SK-N-SH (cell line): ENCODE measurements at regions not wholly inside any gene's neighbourhood (a gene's known extent, or its start where the extent isn't known, plus 50 kb on each side); places are given as distances from the start of the nearest gene placed in this dataset.

Source experiments
- CTCF ChIA-PET: fragments of 300-600, 350-600 bp; formaldehyde crosslinking; extraction: SDS; loops from one replicate; lab custom pipeline; 2021; lab: Yijun Ruan, JAX
- POLR2A ChIA-PET: fragments of 350-600 bp; sonication (Branson Sonifier 250); formaldehyde crosslinking; extraction: SDS; loops from one replicate; lab custom pipeline; 2020; ENCODE audit warnings: antibody characterized with exemption, inconsistent platforms; lab: Yijun Ruan, JAX
- DNase-seq: peaks from one replicate; pipeline ENCODE4 v3.0.0; 2012
- H2AFZ ChIP-seq: fragments of 200-600 bp; sonication (generic); 2 replicates; pipeline ENCODE4 v1.8.1; 2016; ENCODE audit warnings: antibody characterized with exemption, mild to moderate bottlenecking, low read depth
- H3F3A ChIP-seq: fragments of 200-600 bp; sonication (generic); replicated peaks from 2 replicates; pipeline ENCODE3; 2016; ENCODE audit warnings: antibody characterized with exemption, mild to moderate bottlenecking; ENCODE audit not compliant: insufficient read depth
- H3K27ac ChIP-seq, 2 experiments: fragments of 200-500 bp in 1 of 2; fragments of 200-600 bp in 1 of 2; sonication (Bioruptor generic) in 1 of 2; sonication (generic), shearing (Covaris generic) in 1 of 2; 2 replicates each; pipeline versions ENCODE4 v1.5.1 to v1.6.1; 2014 to 2016; ENCODE audit warnings: low read depth in 2 of 2, inconsistent platforms in 1 of 2, low read length in 1 of 2, mild to moderate bottlenecking in 1 of 2, mixed read lengths in 1 of 2
- H3K27me3 ChIP-seq: fragments of 200-600 bp; sonication (generic), shearing (Covaris generic); 2 replicates; pipeline ENCODE4 v1.6.1; 2016; ENCODE audit warnings: mixed run types; ENCODE audit not compliant: insufficient read depth
- H3K36me3 ChIP-seq, 2 experiments: fragments of 200-500 bp in 1 of 2; fragments of 200-600 bp in 1 of 2; sonication (Bioruptor generic) in 1 of 2; sonication (generic) in 1 of 2; replicated peaks in 1 of 2; 2 replicates each; pipeline versions ENCODE3 to v1.5.1; 2014 to 2016; ENCODE audit warnings: low read length in 1 of 2, mild to moderate bottlenecking in 1 of 2; ENCODE audit not compliant: insufficient read depth in 2 of 2, control insufficient read depth in 1 of 2
- H3K4me1 ChIP-seq, 2 experiments: fragments of 200-500 bp in 1 of 2; fragments of 200-600 bp in 1 of 2; sonication (Bioruptor generic) in 1 of 2; sonication (generic), shearing (Covaris generic) in 1 of 2; 2 replicates each; pipeline versions ENCODE4 v1.5.1 to v1.6.1; 2014 to 2016; ENCODE audit warnings: low read depth in 1 of 2, low read length in 1 of 2, mixed run types in 1 of 2; ENCODE audit not compliant: insufficient read depth in 2 of 2, control insufficient read depth in 1 of 2
- H3K4me2 ChIP-seq: fragments of 200-600 bp; sonication (generic), shearing (Covaris generic); 2 replicates; pipeline ENCODE4 v1.6.1; 2017; ENCODE audit warnings: mixed run types
- H3K4me3 ChIP-seq, 2 experiments: fragments of 200-500 bp in 1 of 2; fragments of 200-600 bp in 1 of 2; sonication (Bioruptor generic) in 1 of 2; sonication (generic), shearing (Covaris generic) in 1 of 2; 2 replicates each; pipeline versions ENCODE4 v1.5.1 to v1.8.1; 2014 to 2016; ENCODE audit warnings: low read depth in 2 of 2, inconsistent platforms in 1 of 2, low read length in 1 of 2, mild to moderate bottlenecking in 1 of 2, mixed read lengths in 1 of 2, moderate library complexity in 1 of 2
- H3K79me2 ChIP-seq: fragments of 200-600 bp; sonication (generic); 2 replicates; pipeline ENCODE4 v1.8.1; 2017; ENCODE audit warnings: mild to moderate bottlenecking; ENCODE audit not compliant: insufficient read depth
- H3K9ac ChIP-seq: fragments of 200-600 bp; sonication (generic); 2 replicates; pipeline ENCODE4 v1.6.1; 2017; ENCODE audit warnings: mixed run types
- H3K9me2 ChIP-seq: fragments of 200-600 bp; sonication (generic); 2 replicates; pipeline ENCODE4 v1.6.1; 2017; ENCODE audit warnings: mixed run types
- H3K9me3 ChIP-seq: fragments of 200-600 bp; sonication (generic); 2 replicates; pipeline ENCODE4 v1.6.1; 2017; ENCODE audit warnings: mixed run types, mild to moderate bottlenecking, moderate library complexity
- H4K20me1 ChIP-seq: fragments of 200-600 bp; sonication (generic); 2 replicates; pipeline ENCODE4 v1.6.1; 2017; ENCODE audit warnings: mild to moderate bottlenecking, mixed run types; ENCODE audit not compliant: insufficient read depth
- CHD2 ChIP-seq: fragments of 150-350 bp; IDR thresholded peaks from 2 replicates; pipeline ENCODE4 v1.6.1; 2018; ENCODE audit warnings: low read length; ENCODE audit not compliant: partially characterized antibody
- ELF1 ChIP-seq: IDR thresholded peaks from 2 replicates; pipeline ENCODE4 v1.4.0; 2012
- EP300 ChIP-seq, 2 experiments: IDR thresholded peaks; 2 replicates each; pipeline versions ENCODE4 v1.4.0 to v1.6.1; 2012; ENCODE audit warnings: borderline replicate concordance in 1 of 2, low read depth in 1 of 2, low read length in 1 of 2
- EZH2phosphoT487 ChIP-seq: fragments of 200-600 bp; sonication (generic); IDR thresholded peaks from 2 replicates; pipeline ENCODE4 v1.6.1; 2017; ENCODE audit warnings: low read depth, mixed run types, mild to moderate bottlenecking, antibody characterized with exemption, moderate library complexity, borderline replicate concordance
- FOXJ3 ChIP-seq: sonication (generic); formaldehyde crosslinking; IDR thresholded peaks from 2 replicates; pipeline ENCODE4 v1.5.1; 2020; ENCODE audit warnings: mild to moderate bottlenecking, missing genetic modification reagents
- FOXM1 ChIP-seq: IDR thresholded peaks from 2 replicates; pipeline ENCODE4 v1.4.0; 2012; ENCODE audit warnings: low read depth, mild to moderate bottlenecking
- GABPA ChIP-seq: IDR thresholded peaks from 2 replicates; pipeline ENCODE4 v1.4.0; 2012; ENCODE audit warnings: low read depth, mild to moderate bottlenecking
- GATA2 ChIP-seq: sonication (generic); formaldehyde crosslinking; IDR thresholded peaks from 2 replicates; pipeline ENCODE4 v1.5.0; 2020; ENCODE audit warnings: mild to moderate bottlenecking, missing genetic modification reagents
- JUND ChIP-seq: IDR thresholded peaks from 2 replicates; pipeline ENCODE4 v1.4.0; 2012
- MEF2A ChIP-seq: IDR thresholded peaks from 2 replicates; pipeline ENCODE4 v1.4.0; 2012; ENCODE audit warnings: low read depth, borderline replicate concordance
- MXI1 ChIP-seq: IDR thresholded peaks from 2 replicates; pipeline ENCODE4 v1.6.1; 2012; ENCODE audit warnings: mild to moderate bottlenecking, low read depth, low read length, improper control_type of control experiment
- NFIC ChIP-seq: IDR thresholded peaks from 2 replicates; pipeline ENCODE4 v1.4.0; 2012; ENCODE audit warnings: borderline replicate concordance
- RAD21 ChIP-seq: IDR thresholded peaks from 2 replicates; pipeline ENCODE4 v1.6.1; 2012; ENCODE audit warnings: mild to moderate bottlenecking, low read length
- RCOR1 ChIP-seq: fragments of 150-350 bp; IDR thresholded peaks from 2 replicates; pipeline ENCODE4 v1.6.1; 2017; ENCODE audit warnings: antibody characterized with exemption, low read length
- RFX5 ChIP-seq: IDR thresholded peaks from 2 replicates; pipeline ENCODE4 v1.6.1; 2012; ENCODE audit warnings: mild to moderate bottlenecking, improper control_type of control experiment, low read length
- SIN3A ChIP-seq: IDR thresholded peaks from 2 replicates; pipeline ENCODE4 v1.6.1; 2012; ENCODE audit warnings: low read depth, mild to moderate bottlenecking, low read length, moderate library complexity, borderline replicate concordance
- SMC3 ChIP-seq: IDR thresholded peaks from 2 replicates; pipeline ENCODE4 v1.6.1; 2012; ENCODE audit warnings: low read depth, low read length, improper control_type of control experiment
- TAF1 ChIP-seq: IDR thresholded peaks from 2 replicates; pipeline ENCODE4 v1.6.1; 2012; ENCODE audit warnings: low read depth, mild to moderate bottlenecking, low read length, moderate library complexity, borderline replicate concordance
- TCF12 ChIP-seq: IDR thresholded peaks from 2 replicates; pipeline ENCODE4 v1.4.0; 2012
- TEAD4 ChIP-seq: IDR thresholded peaks from 2 replicates; pipeline ENCODE4 v1.4.0; 2012; ENCODE audit warnings: mild to moderate bottlenecking, borderline replicate concordance; ENCODE audit not compliant: insufficient read depth
- YY1 ChIP-seq: IDR thresholded peaks from 2 replicates; pipeline ENCODE4 v1.4.0; 2012; ENCODE audit warnings: low read depth, mild to moderate bottlenecking
- WGBS: methylation state at CpG from one replicate; pipeline ENCODE4 v1.1.6; 2017; ENCODE audit warnings: low lambda C conversion rate; 5-methylcytosine and 5-hydroxymethylcytosine counted together
- TF ChIP-seq, protein P1 (sequence below): IDR thresholded peaks from 2 replicates; pipeline ENCODE4; 2012
- TF ChIP-seq, protein P2 (sequence below): fragments of 150-350 bp; IDR thresholded peaks from 2 replicates; pipeline ENCODE4 v1.6.1; 2016; ENCODE audit warnings: mild to moderate bottlenecking, low read depth, low read length
- TF ChIP-seq, protein P3 (sequence below): IDR thresholded peaks from 2 replicates; pipeline ENCODE4 v1.4.0; 2012; ENCODE audit warnings: low read depth, borderline replicate concordance
- TF ChIP-seq, protein P4 (sequence below): fragments of 150-350 bp; IDR thresholded peaks from 2 replicates; pipeline ENCODE4 v1.6.1; 2017; ENCODE audit warnings: antibody characterized with exemption, low read length, low read depth, borderline replicate concordance

DNA sequence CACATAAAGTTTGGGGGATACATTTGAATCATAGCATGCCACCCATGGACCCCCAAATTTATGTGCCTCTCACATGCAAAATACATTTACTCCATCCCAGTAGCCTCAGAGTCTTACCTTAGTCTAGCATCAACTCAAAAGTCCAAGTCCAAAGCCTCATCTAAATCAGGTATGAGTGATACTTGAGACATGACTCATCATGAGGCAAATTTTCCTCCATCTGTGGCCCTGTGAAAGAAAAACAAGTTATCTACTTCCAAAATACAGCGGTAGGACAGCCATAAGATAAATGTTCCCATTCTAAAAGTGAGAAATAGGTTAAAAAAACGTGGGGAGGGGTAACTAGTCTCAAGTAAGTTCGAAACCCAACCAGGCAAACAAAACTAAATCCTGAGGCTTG is 444.2 kb downstream of the SNAPC1 start (continued):
- TF ChIP-seq SMC3 (no peak), ELF1 (no peak), MEF2A (no peak), TAF1 (no peak), MXI1 (no peak), EP300 (IDR thresholded peaks at IDR 0.05; ENCODE audit: borderline replicate concordance in 1 of 2, low read depth in 1 of 2, low read length in 1 of 2) (no peak; a peak in 1 of 4 replicates), FOXM1 (no peak), RAD21 (no peak), JUND (peak; percentile 64), GATA2 (no peak), EZH2phosphoT487 (no peak), YY1 (no peak), GABPA (no peak)
- TF ChIP-seq, protein P1, sequence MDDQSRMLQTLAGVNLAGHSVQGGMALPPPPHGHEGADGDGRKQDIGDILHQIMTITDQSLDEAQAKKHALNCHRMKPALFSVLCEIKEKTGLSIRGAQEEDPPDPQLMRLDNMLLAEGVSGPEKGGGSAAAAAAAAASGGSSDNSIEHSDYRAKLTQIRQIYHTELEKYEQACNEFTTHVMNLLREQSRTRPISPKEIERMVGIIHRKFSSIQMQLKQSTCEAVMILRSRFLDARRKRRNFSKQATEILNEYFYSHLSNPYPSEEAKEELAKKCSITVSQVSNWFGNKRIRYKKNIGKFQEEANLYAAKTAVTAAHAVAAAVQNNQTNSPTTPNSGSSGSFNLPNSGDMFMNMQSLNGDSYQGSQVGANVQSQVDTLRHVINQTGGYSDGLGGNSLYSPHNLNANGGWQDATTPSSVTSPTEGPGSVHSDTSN: peak; percentile 59
- TF ChIP-seq, protein P2, sequence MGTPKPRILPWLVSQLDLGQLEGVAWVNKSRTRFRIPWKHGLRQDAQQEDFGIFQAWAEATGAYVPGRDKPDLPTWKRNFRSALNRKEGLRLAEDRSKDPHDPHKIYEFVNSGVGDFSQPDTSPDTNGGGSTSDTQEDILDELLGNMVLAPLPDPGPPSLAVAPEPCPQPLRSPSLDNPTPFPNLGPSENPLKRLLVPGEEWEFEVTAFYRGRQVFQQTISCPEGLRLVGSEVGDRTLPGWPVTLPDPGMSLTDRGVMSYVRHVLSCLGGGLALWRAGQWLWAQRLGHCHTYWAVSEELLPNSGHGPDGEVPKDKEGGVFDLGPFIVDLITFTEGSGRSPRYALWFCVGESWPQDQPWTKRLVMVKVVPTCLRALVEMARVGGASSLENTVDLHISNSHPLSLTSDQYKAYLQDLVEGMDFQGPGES: no peak
- TF ChIP-seq, all 33 proteins: peak for 5

DNA sequence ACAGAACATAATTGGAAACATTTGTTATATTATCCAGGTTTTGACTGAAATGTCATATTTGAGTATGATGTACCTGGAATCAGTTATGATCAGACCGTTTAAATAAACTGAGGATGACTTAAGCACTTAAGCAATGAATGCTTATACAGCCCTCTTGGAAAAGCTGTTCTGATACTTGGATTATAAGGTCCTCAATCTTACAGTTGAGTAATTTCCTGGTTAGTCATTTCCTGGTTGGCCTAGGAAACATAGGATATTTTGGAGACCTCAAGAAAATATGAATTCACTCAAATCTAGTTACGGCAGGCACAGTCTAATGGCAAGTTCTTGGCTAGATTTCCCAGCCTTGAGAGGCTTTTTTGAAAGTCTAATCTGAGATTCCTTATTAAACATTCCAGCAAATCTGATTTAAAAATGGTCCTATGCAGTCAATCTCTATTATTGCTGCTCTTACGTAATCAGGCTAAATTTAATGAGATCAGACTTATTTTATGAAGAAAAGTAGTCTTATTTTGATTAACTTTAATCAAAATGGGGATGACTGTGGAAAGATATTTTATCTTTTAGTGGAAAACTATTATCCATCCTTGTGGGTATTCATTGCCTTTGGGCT is 447.2 kb downstream of the SNAPC1 start:
- no peak for DNase-seq
- peak overlapping the region; percentile 35; the same call in 1 of the 2 replicates for H3K4me2 ChIP-seq
- no peaks in the 10 kb centered on the region for H3K36me3 ChIP-seq
- H3K4me1 ChIP-seq: peaks cover 0 to 25% of the 10 kb centered on the region in 2 experiments; a peak in 2 of 4 replicates
- CTCF ChIA-PET: no interaction called here
- H2AFZ ChIP-seq: no peak overlapping the region
- 2% methylated on average over 3 of the region's 3 CpGs for WGBS
- no peaks in the 10 kb centered on the region for H3K9me2 ChIP-seq
- no peak overlapping the region for H3K4me3 ChIP-seq
- no peaks in the 10 kb centered on the region for H3K79me2 ChIP-seq
- H3K9ac ChIP-seq: no peak overlapping the region
- H3K27ac ChIP-seq: peak overlapping the region in 1 of 2 experiments; percentile 78; a peak in 2 of 4 replicates
- H3F3A ChIP-seq: peaks cover 19% of the 10 kb centered on the region
- POLR2A ChIA-PET: no interaction called here
- no peaks in the 10 kb centered on the region for H3K27me3 ChIP-seq
- no peaks in the 10 kb centered on the region for H3K9me3 ChIP-seq
- H4K20me1 ChIP-seq: no peaks in the 10 kb centered on the region
- TF ChIP-seq EZH2phosphoT487 (no peak), RAD21 (no peak), FOXM1 (peak; percentile 10; the same call in 1 of the 2 replicates), MEF2A (peak; percentile 19; the same call in 1 of the 2 replicates), SMC3 (no peak), TCF12 (peak; percentile 91), FOXJ3 (CRISPR knock-in tag) (no peak), EP300 (IDR thresholded peaks at IDR 0.05; ENCODE audit: borderline replicate concordance in 1 of 2, low read depth in 1 of 2, low read length in 1 of 2) (peak in 1 of 2 experiments; percentile 86; a peak in 2 of 4 replicates), RCOR1 (no peak), JUND (peak; percentile 85), ELF1 (no peak), TEAD4 (no peak), SIN3A (no peak), NFIC (peak; percentile 71; the same call in 1 of the 2 replicates), GABPA (no peak), CHD2 (no peak), RFX5 (no peak)
- TF ChIP-seq, protein P2: no peak
- TF ChIP-seq, protein P3, sequence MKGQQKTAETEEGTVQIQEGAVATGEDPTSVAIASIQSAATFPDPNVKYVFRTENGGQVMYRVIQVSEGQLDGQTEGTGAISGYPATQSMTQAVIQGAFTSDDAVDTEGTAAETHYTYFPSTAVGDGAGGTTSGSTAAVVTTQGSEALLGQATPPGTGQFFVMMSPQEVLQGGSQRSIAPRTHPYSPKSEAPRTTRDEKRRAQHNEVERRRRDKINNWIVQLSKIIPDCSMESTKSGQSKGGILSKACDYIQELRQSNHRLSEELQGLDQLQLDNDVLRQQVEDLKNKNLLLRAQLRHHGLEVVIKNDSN: no peak
- TF ChIP-seq, protein P4, sequence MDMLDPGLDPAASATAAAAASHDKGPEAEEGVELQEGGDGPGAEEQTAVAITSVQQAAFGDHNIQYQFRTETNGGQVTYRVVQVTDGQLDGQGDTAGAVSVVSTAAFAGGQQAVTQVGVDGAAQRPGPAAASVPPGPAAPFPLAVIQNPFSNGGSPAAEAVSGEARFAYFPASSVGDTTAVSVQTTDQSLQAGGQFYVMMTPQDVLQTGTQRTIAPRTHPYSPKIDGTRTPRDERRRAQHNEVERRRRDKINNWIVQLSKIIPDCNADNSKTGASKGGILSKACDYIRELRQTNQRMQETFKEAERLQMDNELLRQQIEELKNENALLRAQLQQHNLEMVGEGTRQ: no peak
- TF ChIP-seq, protein P1: peak; percentile 75
